Peyer's patch (tissue), 4 donors: ENCODE measurements at regions not wholly inside any gene's neighbourhood (a gene's known extent, or its start where the extent isn't known, plus 50 kb on each side); places are given as distances from the start of the nearest gene placed in this dataset.

Experiments used
- DNase-seq, 3 donors: peaks; one replicate each; pipeline ENCODE4 v3.0.0-alpha.2; 2017 to 2019
- H3K27ac ChIP-seq, 4 donors: fragments of 200-600 bp; sonication (generic); one replicate each; pipeline ENCODE4 v1.5.1; 2016 to 2019
- H3K27me3 ChIP-seq, 2 donors: fragments of 200-600 bp; sonication (generic); one replicate each; pipeline ENCODE4 v1.5.1; 2019
- H3K36me3 ChIP-seq, 3 donors: fragments of 200-600 bp; sonication (generic); one replicate each; pipeline ENCODE4 v1.5.1; 2016 to 2019
- H3K4me1 ChIP-seq, 4 donors: fragments of 200-600 bp; sonication (generic); one replicate each; pipeline ENCODE4 v1.5.1; 2016 to 2019
- H3K4me3 ChIP-seq, 4 donors: fragments of 200-600 bp; sonication (generic); 1 replicate in 3 of 4; 2 replicates in 1 of 4; pipeline ENCODE4 v1.5.1; 2016 to 2019; ENCODE audit warnings: mild to moderate bottlenecking in 1 of 4
- H3K9me3 ChIP-seq, 4 donors: fragments of 200-600 bp; sonication (generic); one replicate each; pipeline ENCODE4 v1.5.1; 2016 to 2019; ENCODE audit warnings: mild to moderate bottlenecking in 1 of 4
- POLR2A ChIP-seq, 2 donors: fragments of 450-650 bp; IDR thresholded peaks; one replicate each; pipeline ENCODE4 v1.5.1; 2017; ENCODE audit warnings: antibody characterized with exemption in 2 of 2, mild to moderate bottlenecking in 2 of 2, moderate library complexity in 2 of 2
- TF ChIP-seq, protein P1 (sequence below), 6 experiments: fragments of 450-650 bp in 4 of 6; fragments of 200-600 bp in 2 of 6; sonication (generic) in 1 of 6; IDR thresholded peaks; one replicate each; pipeline ENCODE4 v1.5.1; 2017 to 2019; ENCODE audit warnings: antibody characterized with exemption in 6 of 6, mild to moderate bottlenecking in 3 of 6, moderate library complexity in 1 of 6

DNA sequence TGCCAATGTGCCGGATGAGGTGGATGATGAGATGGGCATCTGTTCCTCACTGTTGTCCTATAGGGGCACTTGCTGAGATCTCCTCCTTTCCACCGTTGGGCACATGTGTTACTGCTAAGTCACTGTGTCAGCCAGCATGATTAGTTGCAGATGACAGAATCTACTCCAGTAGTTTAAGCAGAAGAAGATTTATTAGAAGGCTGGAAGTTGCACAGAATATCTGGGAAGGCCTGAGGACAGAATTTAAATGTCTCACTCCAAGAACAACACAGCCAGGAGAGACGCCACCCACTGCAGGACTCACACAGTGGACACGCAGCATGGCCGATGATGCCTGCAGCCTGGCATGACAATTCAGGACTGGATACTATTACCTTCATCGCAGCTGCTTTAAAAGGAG is 157.5 kb downstream of the NSG2 start:
- H3K27me3 ChIP-seq, result no peaks in the 10 kb centered on the region
- TF ChIP-seq POLR2A (IDR thresholded peaks at IDR 0.05), result no peak
- TF ChIP-seq, protein P1, sequence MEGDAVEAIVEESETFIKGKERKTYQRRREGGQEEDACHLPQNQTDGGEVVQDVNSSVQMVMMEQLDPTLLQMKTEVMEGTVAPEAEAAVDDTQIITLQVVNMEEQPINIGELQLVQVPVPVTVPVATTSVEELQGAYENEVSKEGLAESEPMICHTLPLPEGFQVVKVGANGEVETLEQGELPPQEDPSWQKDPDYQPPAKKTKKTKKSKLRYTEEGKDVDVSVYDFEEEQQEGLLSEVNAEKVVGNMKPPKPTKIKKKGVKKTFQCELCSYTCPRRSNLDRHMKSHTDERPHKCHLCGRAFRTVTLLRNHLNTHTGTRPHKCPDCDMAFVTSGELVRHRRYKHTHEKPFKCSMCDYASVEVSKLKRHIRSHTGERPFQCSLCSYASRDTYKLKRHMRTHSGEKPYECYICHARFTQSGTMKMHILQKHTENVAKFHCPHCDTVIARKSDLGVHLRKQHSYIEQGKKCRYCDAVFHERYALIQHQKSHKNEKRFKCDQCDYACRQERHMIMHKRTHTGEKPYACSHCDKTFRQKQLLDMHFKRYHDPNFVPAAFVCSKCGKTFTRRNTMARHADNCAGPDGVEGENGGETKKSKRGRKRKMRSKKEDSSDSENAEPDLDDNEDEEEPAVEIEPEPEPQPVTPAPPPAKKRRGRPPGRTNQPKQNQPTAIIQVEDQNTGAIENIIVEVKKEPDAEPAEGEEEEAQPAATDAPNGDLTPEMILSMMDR (IDR thresholded peaks at IDR 0.05), result no peak
- no peak for DNase-seq
- no peak overlapping the region for H3K27ac ChIP-seq
- no peaks in the 10 kb centered on the region for H3K4me1 ChIP-seq
- H3K36me3 ChIP-seq, result no peaks in the 10 kb centered on the region
- H3K9me3 ChIP-seq, result no peaks in the 10 kb centered on the region
- no peak overlapping the region for H3K4me3 ChIP-seq

DNA sequence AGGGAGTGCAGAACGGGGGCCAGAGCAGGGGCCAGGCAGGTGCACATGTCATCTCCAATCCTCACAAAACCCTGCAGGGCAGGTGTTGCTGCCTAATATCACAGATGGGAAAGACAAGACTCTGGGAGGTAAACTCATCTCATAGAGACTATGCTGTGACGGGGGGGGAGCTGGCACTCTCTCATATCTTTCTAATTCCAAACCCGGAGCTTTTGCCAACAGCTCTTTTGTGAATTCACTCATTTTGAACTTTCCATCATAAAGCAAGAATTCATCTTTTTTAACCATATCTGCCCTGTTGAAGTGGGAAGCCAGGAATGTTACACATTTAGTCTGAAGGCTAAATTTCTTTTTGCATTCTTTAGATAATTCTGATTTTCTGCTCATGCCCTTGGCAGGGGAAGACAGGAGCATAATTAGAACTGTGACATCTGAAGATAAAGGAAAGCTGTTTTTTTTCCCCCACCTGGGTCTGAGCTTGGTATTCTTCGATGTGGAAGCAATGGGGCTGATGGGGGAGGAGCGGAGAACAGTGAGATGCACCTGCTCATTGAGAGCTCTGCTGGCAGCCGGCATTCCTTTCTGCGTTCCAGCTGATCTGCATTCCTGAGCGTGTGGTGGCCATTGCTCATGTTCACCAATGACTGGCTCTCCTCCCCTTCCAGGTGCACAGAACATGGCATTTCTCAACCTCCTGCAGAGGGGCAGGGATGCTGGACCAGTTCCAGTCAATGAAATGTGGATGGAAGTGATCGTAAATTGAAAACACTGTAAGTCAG is 159.2 kb downstream of the NSG2 start:
- TF ChIP-seq, protein P1 (IDR thresholded peaks at IDR 0.05), result no peak
- no peak for TF ChIP-seq POLR2A (IDR thresholded peaks at IDR 0.05)
- no peak overlapping the region for H3K27ac ChIP-seq
- no peaks in the 10 kb centered on the region for H3K27me3 ChIP-seq
- no peaks in the 10 kb centered on the region for H3K4me1 ChIP-seq
- DNase-seq, result no peak
- H3K4me3 ChIP-seq, result no peak overlapping the region
- H3K9me3 ChIP-seq, result no peaks in the 10 kb centered on the region
- no peaks in the 10 kb centered on the region for H3K36me3 ChIP-seq

DNA sequence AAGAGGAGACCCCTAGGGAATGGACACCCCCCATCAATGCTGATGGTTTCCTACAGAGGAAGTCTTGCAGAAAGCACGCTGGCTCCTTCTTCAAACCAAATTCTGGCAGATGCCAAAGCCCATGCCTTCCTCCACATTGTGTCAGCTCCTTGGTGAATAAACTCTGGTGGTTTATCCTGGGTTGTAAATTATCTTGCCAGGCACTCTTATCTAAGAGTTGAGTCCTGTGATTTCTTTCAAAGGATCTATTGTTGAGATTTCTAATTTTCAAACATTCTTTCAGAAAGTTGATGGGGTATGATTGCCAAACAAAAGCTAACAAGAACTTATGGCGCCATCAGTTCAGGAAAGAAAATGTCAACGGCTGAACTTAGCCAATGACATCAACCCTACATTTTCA is 160.4 kb downstream of the NSG2 start:
- H3K36me3 ChIP-seq, result no peaks in the 10 kb centered on the region
- H3K4me1 ChIP-seq, result no peaks in the 10 kb centered on the region
- TF ChIP-seq, protein P1 (IDR thresholded peaks at IDR 0.05), result no peak
- no peak for TF ChIP-seq POLR2A (IDR thresholded peaks at IDR 0.05)
- H3K9me3 ChIP-seq, result no peaks in the 10 kb centered on the region
- no peak for DNase-seq
- no peak overlapping the region for H3K4me3 ChIP-seq
- H3K27me3 ChIP-seq, result no peaks in the 10 kb centered on the region
- no peak overlapping the region for H3K27ac ChIP-seq

DNA sequence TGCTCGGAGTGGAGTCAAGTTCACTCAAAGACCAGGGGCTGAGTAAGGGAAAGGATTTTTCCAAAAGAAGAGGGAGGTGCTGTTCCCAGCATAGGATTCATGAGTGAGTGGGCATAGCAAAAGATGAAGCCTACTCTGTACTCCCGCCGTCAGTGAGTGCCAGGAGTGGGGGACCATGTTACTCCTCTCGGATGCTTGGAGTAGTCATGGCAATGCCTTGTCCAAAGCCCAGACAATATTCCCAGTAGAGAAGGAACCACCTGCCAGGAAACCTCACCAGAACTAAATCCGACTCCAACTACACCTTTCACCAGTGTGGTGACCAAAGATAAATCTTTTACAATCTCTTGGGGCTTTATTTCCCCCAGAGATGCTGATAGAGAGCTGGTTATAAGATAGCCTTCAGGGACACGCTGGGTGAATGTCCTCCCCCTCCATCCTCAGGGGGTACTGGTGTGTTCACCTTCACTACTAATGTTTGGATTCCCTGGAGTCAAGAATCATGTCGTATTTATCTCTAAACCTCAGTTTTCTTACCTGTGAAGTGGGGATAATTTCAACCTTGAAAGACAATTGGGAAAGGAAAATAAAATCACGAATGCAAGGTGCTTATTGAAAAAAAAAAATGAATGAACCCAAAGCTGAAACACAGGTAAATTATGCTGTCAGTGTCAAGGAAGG is 165.2 kb downstream of the NSG2 start:
- no peaks in the 10 kb centered on the region for H3K27me3 ChIP-seq
- H3K9me3 ChIP-seq, result no peaks in the 10 kb centered on the region
- no peak for DNase-seq
- H3K4me1 ChIP-seq, result no peaks in the 10 kb centered on the region
- no peak overlapping the region for H3K27ac ChIP-seq
- no peaks in the 10 kb centered on the region for H3K36me3 ChIP-seq
- TF ChIP-seq, protein P1 (IDR thresholded peaks at IDR 0.05), result no peak
- TF ChIP-seq POLR2A (IDR thresholded peaks at IDR 0.05), result no peak
- no peak overlapping the region for H3K4me3 ChIP-seq

DNA sequence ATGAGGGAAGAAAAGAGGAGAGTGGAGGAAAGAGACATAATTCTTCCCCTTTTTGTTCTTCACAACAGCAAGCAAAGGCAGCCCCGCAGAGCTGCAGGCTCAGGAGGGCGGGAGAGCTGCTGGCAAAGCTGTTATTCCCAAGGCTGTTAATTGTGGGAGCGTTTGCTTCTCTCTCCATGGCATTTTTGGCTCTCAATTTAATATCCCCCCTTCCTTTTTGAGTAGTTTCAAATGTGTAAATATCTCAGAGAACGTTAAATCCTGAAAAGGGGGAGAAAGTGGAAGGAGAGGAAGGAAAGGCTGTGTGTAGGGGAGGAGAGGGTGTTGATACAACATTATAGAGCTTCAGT is 165.7 kb downstream of the NSG2 start:
- Histone ChIP-seq H3K4me1 (no peaks in the 10 kb centered on the region), H3K27me3 (no peaks in the 10 kb centered on the region), H3K27ac (no peak overlapping the region), H3K9me3 (no peaks in the 10 kb centered on the region), H3K36me3 (no peaks in the 10 kb centered on the region), H3K4me3 (no peak overlapping the region)
- DNase-seq, result no peak
- TF ChIP-seq POLR2A (IDR thresholded peaks at IDR 0.05), result no peak
- TF ChIP-seq, protein P1 (IDR thresholded peaks at IDR 0.05), result no peak
